Mesodermal cell (in vitro differentiated cells): ENCODE measurements at regions not wholly inside any gene's neighbourhood (a gene's known extent, or its start where the extent isn't known, plus 50 kb on each side); places are given as distances from the start of the nearest gene placed in this dataset.
"Not testable (repeated sequence)": the region's sequence is repeated elsewhere in the genome, so short reads cannot be mapped to it uniquely, and the experiment has no call there.

ENCODE experiments used
- H3K27ac ChIP-seq: 2 replicates; pipeline ENCODE4 v1.7.0; 2013; ENCODE audit warnings: mild to moderate bottlenecking, low read depth, low read length, moderate library complexity; ENCODE audit not compliant: severe bottlenecking
- H3K36me3 ChIP-seq: 2 replicates; pipeline ENCODE4 v1.7.1; 2013; ENCODE audit warnings: mild to moderate bottlenecking, low read length, moderate library complexity; ENCODE audit not compliant: control insufficient read depth, insufficient read depth
- H3K4me1 ChIP-seq: one replicate; pipeline ENCODE4 v1.7.1; 2013; ENCODE audit warnings: mild to moderate bottlenecking, low read length; ENCODE audit not compliant: insufficient read depth, control insufficient read depth, poor library complexity, severe bottlenecking
- H3K4me3 ChIP-seq: 2 replicates; pipeline ENCODE4 v1.7.0; 2013; ENCODE audit warnings: low read length, control low read depth, mild to moderate bottlenecking; ENCODE audit not compliant: insufficient read depth, poor library complexity, severe bottlenecking; ENCODE audit errors: extremely low read depth
- H3K9me3 ChIP-seq: 2 replicates; pipeline ENCODE4 v1.7.1; 2013; ENCODE audit warnings: mild to moderate bottlenecking, low read length, moderate library complexity; ENCODE audit not compliant: control insufficient read depth
- WGBS, 2 experiments: methylation state at CpG; one replicate each; pipeline ENCODE4 v1.1.5; 2013; ENCODE audit warnings: missing lambda C conversion rate in 2 of 2; ENCODE audit not compliant: insufficient coverage in 2 of 2; 5-methylcytosine and 5-hydroxymethylcytosine counted together

DNA sequence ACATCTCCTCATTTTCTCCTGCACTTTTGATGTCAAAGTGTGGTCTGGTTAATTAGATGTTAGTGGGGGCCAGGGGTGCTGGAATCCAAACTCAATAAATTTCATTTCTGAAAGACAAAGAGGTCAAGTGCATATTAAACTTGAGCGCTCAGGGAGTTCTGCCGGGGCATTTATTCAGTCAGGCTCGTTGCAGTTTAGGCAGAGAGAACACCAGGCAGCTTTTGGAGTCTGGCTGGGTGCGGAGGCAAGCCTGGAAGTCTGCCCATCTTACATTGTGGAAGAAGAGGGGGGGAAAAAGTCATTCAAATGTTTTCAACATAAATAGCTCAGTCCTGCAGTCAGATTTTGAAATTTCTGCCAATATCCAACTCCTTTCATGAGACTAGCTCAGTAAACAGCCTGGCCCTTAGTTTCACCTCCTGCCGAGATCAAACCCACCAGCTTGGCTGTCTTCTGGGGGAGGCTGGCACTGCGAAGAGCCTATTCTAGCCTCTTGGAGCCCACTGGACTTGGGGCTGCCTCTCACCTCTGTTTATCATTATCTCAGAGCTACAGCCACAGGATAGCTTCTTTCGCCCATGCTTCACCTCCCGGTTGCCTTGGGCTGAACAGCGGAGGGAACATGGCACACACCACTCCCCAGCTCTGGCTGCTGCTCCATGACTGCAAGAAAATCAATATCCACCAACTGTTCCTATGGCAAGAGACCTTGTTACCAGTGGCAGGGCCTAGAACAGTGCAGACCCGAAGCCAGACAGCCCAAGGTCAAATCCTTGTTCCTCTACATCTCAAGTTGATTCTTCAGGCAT lies 177.4 kb upstream of the CDH5 start:
- WGBS, 2 experiments = 79 to 81% methylated on average over 7 to 9 of the region's 10 CpGs
- no peak overlapping the region for H3K27ac ChIP-seq
- no peaks in the 10 kb centered on the region for H3K36me3 ChIP-seq
- no peaks in the 10 kb centered on the region for H3K4me1 ChIP-seq
- no peak overlapping the region for H3K4me3 ChIP-seq
- no peaks in the 10 kb centered on the region for H3K9me3 ChIP-seq

GRCh38 chr16:66186251-66186785 lies 180.2 kb upstream of the CDH5 start:
- whole genome bisulfite sequencing, 2 experiments = 96 to 100% methylated on average over 3 of the region's 4 CpGs
- Histone ChIP-seq H3K36me3 (no peaks in the 10 kb centered on the region), H3K27ac (no peak overlapping the region), H3K4me3 (no peak overlapping the region), H3K9me3 (no peaks in the 10 kb centered on the region), H3K4me1 (no peaks in the 10 kb centered on the region)

DNA sequence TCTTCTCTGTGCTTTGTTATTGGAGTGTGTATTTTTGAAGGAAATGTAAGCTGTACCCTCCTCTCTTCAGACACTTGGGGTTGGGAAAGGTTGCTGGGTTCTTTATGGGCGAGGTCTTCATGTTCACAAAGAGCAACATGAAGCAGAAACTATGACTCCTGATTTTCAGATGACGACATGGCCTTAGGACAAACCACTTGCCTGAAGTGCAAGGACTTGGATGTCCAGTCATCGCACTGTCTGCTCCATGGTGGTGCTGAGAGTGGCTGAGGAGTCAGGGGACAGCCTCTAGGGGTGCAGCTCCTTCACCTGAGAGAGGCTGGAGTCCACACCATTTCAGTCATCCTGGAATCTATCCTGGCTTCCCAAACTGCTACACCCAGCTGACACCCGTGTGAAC lies 183.9 kb upstream of the CDH5 start:
- H3K9me3 ChIP-seq = peaks cover 17% of the 10 kb centered on the region
- H3K36me3 ChIP-seq = no peaks in the 10 kb centered on the region
- H3K4me1 ChIP-seq = no peaks in the 10 kb centered on the region
- no peak overlapping the region for H3K27ac ChIP-seq
- WGBS, 2 experiments = 84 to 92% methylated on average over 4 of the region's 4 CpGs
- H3K4me3 ChIP-seq = no peak overlapping the region

GRCh38 chr16:66176731-66177130 lies 189.8 kb upstream of the CDH5 start:
- WGBS, 2 experiments = 96 to 100% methylated on average over 1 to 2 of the region's 2 CpGs
- H3K4me1 ChIP-seq = peaks cover 6% of the 10 kb centered on the region
- peaks cover 17% of the 10 kb centered on the region for H3K9me3 ChIP-seq
- H3K4me3 ChIP-seq = no peak overlapping the region
- no peak overlapping the region for H3K27ac ChIP-seq
- H3K36me3 ChIP-seq = no peaks in the 10 kb centered on the region

- H3K4me3 ChIP-seq = no peak overlapping the region
Measured at GRCh38 chr16:66176111-66176510, 190.4 kb upstream of the CDH5 start.

GRCh38 chr16:66175636-66176035 lies 190.9 kb upstream of the CDH5 start:
- no CpG with 5 or more reads among the region's 4 CpGs for WGBS, 2 experiments
- Histone ChIP-seq H3K4me3 (no peak overlapping the region), H3K27ac (no peak overlapping the region)

More at GRCh38 chr16:66176111-66176510, 190.4 kb upstream of the CDH5 start:
- no peak overlapping the region for H3K27ac ChIP-seq
- no peaks in the 10 kb centered on the region for H3K36me3 ChIP-seq
- peaks cover 6% of the 10 kb centered on the region for H3K4me1 ChIP-seq
- 91 to 95% methylated on average over 6 of the region's 7 CpGs for WGBS, 2 experiments
- peaks cover 17% of the 10 kb centered on the region for H3K9me3 ChIP-seq

DNA sequence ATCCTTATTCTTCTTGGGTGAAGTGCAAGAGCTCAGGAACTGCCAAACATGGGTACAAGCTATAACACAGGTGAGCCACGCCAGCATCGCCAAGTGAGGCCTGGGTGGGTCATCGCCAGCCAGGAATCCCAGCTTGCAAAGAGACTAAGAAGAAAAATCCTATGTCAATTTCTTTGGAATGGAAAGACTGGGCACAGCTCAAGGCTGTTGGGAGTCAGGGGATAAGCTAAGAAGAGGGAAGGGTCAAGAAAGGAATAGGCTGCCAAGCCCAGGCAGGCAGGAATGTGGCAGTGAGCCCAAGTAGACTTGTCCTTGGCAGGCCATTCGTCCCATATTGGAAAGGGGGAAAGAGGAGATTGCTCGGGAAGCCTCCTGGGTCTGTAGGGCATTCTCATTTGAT lies 191.4 kb upstream of the CDH5 start:
- H3K4me3 ChIP-seq = no peak overlapping the region
- H3K36me3 ChIP-seq = no peaks in the 10 kb centered on the region
- H3K9me3 ChIP-seq = peaks cover 9% of the 10 kb centered on the region
- H3K27ac ChIP-seq = no peak overlapping the region
- 96 to 99% methylated on average over 4 to 5 of the region's 5 CpGs for WGBS, 2 experiments
- H3K4me1 ChIP-seq = peaks cover 6% of the 10 kb centered on the region

More at GRCh38 chr16:66175636-66176035, 190.9 kb upstream of the CDH5 start:
- H3K9me3 ChIP-seq = peaks cover 15% of the 10 kb centered on the region
- peaks cover 6% of the 10 kb centered on the region for H3K4me1 ChIP-seq
- no peaks in the 10 kb centered on the region for H3K36me3 ChIP-seq

- WGBS, 2 experiments = 88 to 93% methylated on average over 7 of the region's 10 CpGs
- not testable (repeated sequence) for H3K27ac ChIP-seq, H3K36me3 ChIP-seq, H3K4me1 ChIP-seq, H3K4me3 ChIP-seq, H3K9me3 ChIP-seq
Measured at GRCh38 chr16:66173796-66174195, 192.7 kb upstream of the CDH5 start.

DNA sequence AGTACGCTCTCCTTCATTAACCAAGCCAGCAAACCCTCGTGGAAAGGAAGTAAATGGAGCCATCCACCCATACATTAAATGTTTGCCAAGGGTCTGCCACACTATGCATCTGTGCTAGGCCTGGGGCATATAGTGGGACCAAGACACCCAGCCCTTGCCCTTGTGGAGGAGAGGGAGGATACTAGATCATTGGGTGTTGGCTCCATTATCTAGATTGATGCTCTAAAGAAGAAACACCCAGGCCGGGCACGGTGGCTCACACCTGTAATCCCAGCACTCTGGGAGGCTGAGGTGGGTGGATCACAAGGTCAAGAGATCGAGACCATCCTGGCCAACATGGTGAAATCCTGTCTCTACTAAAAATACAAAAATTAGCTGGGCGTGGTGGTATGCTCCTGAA lies 193.3 kb upstream of the CDH5 start:
- H3K4me3 ChIP-seq, H3K36me3 ChIP-seq, H3K9me3 ChIP-seq, H3K27ac ChIP-seq, H3K4me1 ChIP-seq: not testable (repeated sequence)
- WGBS, 2 experiments = 97 to 98% methylated on average over 5 to 6 of the region's 6 CpGs

DNA sequence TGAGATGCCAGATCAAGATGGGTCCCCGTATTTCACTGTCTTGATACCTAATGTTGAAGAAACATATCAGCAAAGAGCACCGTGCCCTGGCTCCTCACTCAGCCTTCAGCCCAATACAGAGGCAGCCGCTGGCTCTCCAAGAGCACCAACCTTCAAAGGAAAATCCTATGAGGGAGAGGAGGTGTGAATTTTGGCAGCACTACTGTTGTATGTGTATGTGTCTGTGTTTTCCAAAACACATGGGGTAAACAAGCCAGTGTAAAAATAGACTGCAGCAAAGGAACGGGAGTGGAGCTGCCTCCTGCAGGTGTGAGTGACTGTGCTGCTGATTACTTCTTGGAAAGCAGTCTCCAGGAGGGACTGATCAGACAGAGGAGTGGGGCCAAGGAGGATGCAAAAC lies 194.0 kb upstream of the CDH5 start:
- H3K4me1 ChIP-seq = peaks cover 6% of the 10 kb centered on the region
- no peaks in the 10 kb centered on the region for H3K9me3 ChIP-seq
- H3K27ac ChIP-seq = no peak overlapping the region
- no peaks in the 10 kb centered on the region for H3K36me3 ChIP-seq
- 84 to 92% methylated on average over 3 of the region's 4 CpGs for WGBS, 2 experiments
- no peak overlapping the region for H3K4me3 ChIP-seq

- H3K9me3 ChIP-seq = no peaks in the 10 kb centered on the region
- peaks cover 6% of the 10 kb centered on the region for H3K4me1 ChIP-seq
- 89 to 94% methylated on average over 1 to 3 of the region's 3 CpGs for WGBS, 2 experiments
Measured at GRCh38 chr16:66171578-66171977, 194.9 kb upstream of the CDH5 start.

More at GRCh38 chr16:66171578-66171977, 194.9 kb upstream of the CDH5 start:
- H3K27ac ChIP-seq = no peak overlapping the region
- H3K36me3 ChIP-seq = no peaks in the 10 kb centered on the region
- no peak overlapping the region for H3K4me3 ChIP-seq
